ENCODE measurements at regions not wholly inside any gene's neighbourhood (a gene's known extent, or its start where the extent isn't known, plus 50 kb on each side); places are given as distances from the start of the nearest gene placed in this dataset.

DNA sequence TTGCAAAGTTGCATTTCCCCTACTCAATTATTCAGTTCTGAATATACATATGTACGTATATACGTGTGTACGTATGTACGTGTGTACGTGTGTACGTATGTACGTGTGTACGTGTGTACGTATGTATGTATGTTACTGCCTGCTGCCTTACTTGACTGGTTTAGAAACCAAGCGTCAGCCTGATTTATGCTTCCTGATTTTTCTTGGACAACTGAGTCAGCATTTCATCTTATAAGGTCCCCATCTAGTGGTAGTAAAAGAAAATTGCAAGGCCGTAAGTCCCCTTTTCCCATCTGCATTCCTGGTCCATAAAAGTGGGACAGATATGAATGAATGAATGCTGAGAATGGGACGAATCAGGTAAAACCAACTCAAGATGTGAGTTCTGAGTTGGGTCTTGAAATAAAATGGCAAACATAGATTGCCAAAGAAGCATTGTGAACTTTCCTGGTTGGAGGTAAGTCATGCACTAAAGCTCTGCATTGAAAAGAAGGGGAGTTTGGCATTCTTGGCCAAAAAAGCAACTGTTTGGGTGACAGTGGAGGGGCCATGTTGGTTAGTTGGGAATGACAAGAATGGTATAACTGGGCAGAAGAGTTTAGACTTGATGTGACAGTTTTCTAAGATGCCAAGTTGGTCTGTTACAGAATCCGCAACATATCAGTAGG lies 76.4 kb upstream of the DNAH14 start:
- TF ChIP-seq, protein P1, sequence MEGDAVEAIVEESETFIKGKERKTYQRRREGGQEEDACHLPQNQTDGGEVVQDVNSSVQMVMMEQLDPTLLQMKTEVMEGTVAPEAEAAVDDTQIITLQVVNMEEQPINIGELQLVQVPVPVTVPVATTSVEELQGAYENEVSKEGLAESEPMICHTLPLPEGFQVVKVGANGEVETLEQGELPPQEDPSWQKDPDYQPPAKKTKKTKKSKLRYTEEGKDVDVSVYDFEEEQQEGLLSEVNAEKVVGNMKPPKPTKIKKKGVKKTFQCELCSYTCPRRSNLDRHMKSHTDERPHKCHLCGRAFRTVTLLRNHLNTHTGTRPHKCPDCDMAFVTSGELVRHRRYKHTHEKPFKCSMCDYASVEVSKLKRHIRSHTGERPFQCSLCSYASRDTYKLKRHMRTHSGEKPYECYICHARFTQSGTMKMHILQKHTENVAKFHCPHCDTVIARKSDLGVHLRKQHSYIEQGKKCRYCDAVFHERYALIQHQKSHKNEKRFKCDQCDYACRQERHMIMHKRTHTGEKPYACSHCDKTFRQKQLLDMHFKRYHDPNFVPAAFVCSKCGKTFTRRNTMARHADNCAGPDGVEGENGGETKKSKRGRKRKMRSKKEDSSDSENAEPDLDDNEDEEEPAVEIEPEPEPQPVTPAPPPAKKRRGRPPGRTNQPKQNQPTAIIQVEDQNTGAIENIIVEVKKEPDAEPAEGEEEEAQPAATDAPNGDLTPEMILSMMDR (conservative IDR thresholded peaks at IDR 0.05) = peak; percentile 89
- TF ChIP-seq ZFX (IDR thresholded peaks at IDR 0.05) = no peak

Data from C4-2B (cell line).